IMR-90 (cell line): ENCODE measurements at regions not wholly inside any gene's neighbourhood (a gene's known extent, or its start where the extent isn't known, plus 50 kb on each side); places are given as distances from the start of the nearest gene placed in this dataset.

Experiments used
- ATAC-seq: fragments of 200-7000 bp; cut with Tn5 transposase; 2 replicates; pipeline ENCODE4 v1.9.1; 2020; ENCODE audit warnings: low read depth, mild to moderate bottlenecking, moderate library complexity
- BruUV-seq: library from RNA; stranded (reverse); fragments of 400-500 nt; replicated peaks from 2 replicates; lab custom pipeline; 2021; lab: Mats Ljungman, UMichigan
- CTCF ChIA-PET: fragments of 300-600 bp; formaldehyde crosslinking; extraction: SDS; loops from one replicate; lab custom pipeline; 2021; ENCODE audit warnings: antibody characterized with exemption; lab: Yijun Ruan, JAX
- POLR2A ChIA-PET: fragments of 300-600 bp; sonication (Branson Sonifier 250); formaldehyde crosslinking; loops from one replicate; lab custom pipeline; 2022; ENCODE audit warnings: antibody characterized with exemption; ENCODE audit not compliant: unreplicated experiment; lab: Charles Lee
- DNase-seq: peaks from one replicate; pipeline ENCODE4 v3.0.0; 2013
- H2AFZ ChIP-seq: replicated peaks from 2 replicates; pipeline ENCODE3; 2013; ENCODE audit warnings: low read length, mild to moderate bottlenecking; ENCODE audit not compliant: poor library complexity
- H2AK5ac ChIP-seq: 2 replicates; pipeline ENCODE4 v1.6.1; 2013; ENCODE audit warnings: low read depth, low read length, inconsistent platforms
- H2AK9ac ChIP-seq: replicated peaks from 2 replicates; pipeline ENCODE3; 2013; ENCODE audit warnings: mild to moderate bottlenecking, low read depth, low read length, moderate library complexity; ENCODE audit not compliant: poor library complexity
- H2BK120ac ChIP-seq: 2 replicates; pipeline ENCODE4 v1.6.1; 2013; ENCODE audit warnings: low read depth, low read length, inconsistent platforms
- H2BK15ac ChIP-seq: 3 replicates; pipeline ENCODE4 v1.6.1; 2013; ENCODE audit warnings: low read depth, low read length, inconsistent platforms
- H2BK20ac ChIP-seq: 2 replicates; pipeline ENCODE4 v1.6.1; 2013; ENCODE audit warnings: low read depth, mild to moderate bottlenecking, inconsistent platforms, low read length, moderate library complexity
- H2BK5ac ChIP-seq: 2 replicates; pipeline ENCODE4 v1.6.1; 2013; ENCODE audit warnings: mild to moderate bottlenecking, low read depth, low read length, inconsistent platforms; ENCODE audit not compliant: poor library complexity, severe bottlenecking
- H3K14ac ChIP-seq: replicated peaks from 2 replicates; pipeline ENCODE4 v1.6.1; 2013; ENCODE audit warnings: low read depth, low read length, inconsistent platforms
- H3K18ac ChIP-seq: 2 replicates; pipeline ENCODE4 v1.6.1; 2013; ENCODE audit warnings: low read depth, low read length, control low read depth
- H3K23ac ChIP-seq: 2 replicates; pipeline ENCODE4 v1.6.1; 2013; ENCODE audit warnings: low read depth, low read length, inconsistent platforms
- H3K27ac ChIP-seq: 2 replicates; pipeline ENCODE4 v1.5.1; 2013; ENCODE audit warnings: mild to moderate bottlenecking, control low read depth, low read length; ENCODE audit not compliant: insufficient read depth
- H3K27me3 ChIP-seq: 2 replicates; pipeline ENCODE4 v1.6.1; 2013; ENCODE audit warnings: low read length; ENCODE audit not compliant: control insufficient read depth, insufficient read depth
- H3K36me3 ChIP-seq: 2 replicates; pipeline ENCODE4 v1.6.1; 2013; ENCODE audit warnings: low read length, mixed read lengths; ENCODE audit not compliant: control insufficient read depth, insufficient read depth
- H3K4ac ChIP-seq: 2 replicates; pipeline ENCODE4 v1.6.1; 2013; ENCODE audit warnings: low read depth, low read length, inconsistent platforms
- H3K4me1 ChIP-seq: 2 replicates; pipeline ENCODE4 v1.6.1; 2013; ENCODE audit warnings: low read length, mixed read lengths; ENCODE audit not compliant: control insufficient read depth, insufficient read depth
- H3K4me2 ChIP-seq: 2 replicates; pipeline ENCODE4 v1.6.1; 2013; ENCODE audit warnings: low read depth, mild to moderate bottlenecking, control low read depth, low read length, moderate library complexity
- H3K4me3 ChIP-seq: 2 replicates; pipeline ENCODE4 v1.5.1; 2013; ENCODE audit warnings: low read depth, mild to moderate bottlenecking, control low read depth, low read length, moderate library complexity; ENCODE audit not compliant: insufficient read depth
- H3K56ac ChIP-seq: 2 replicates; pipeline ENCODE4 v1.6.1; 2013; ENCODE audit warnings: low read length, inconsistent platforms; ENCODE audit not compliant: insufficient read depth; ENCODE audit errors: extremely low read depth
- H3K79me1 ChIP-seq, 2 experiments: 2 replicates each; pipeline ENCODE4 v1.6.1; 2013; ENCODE audit warnings: low read length in 2 of 2, inconsistent platforms in 1 of 2, low read depth in 1 of 2
- H3K9ac ChIP-seq: 2 replicates; pipeline ENCODE4 v1.6.1; 2013; ENCODE audit warnings: low read depth, low read length, control low read depth
- H3K9me1 ChIP-seq: 2 replicates; pipeline ENCODE4 v1.6.1; 2013; ENCODE audit warnings: low read length, inconsistent platforms; ENCODE audit not compliant: insufficient read depth
- H3K9me3 ChIP-seq: 2 replicates; pipeline ENCODE4 v1.6.1; 2013; ENCODE audit warnings: low read length; ENCODE audit not compliant: control insufficient read depth, insufficient read depth
- H4K20me1 ChIP-seq: 2 replicates; pipeline ENCODE4 v1.6.1; 2013; ENCODE audit warnings: low read length, inconsistent platforms; ENCODE audit not compliant: insufficient read depth
- H4K5ac ChIP-seq: 2 replicates; pipeline ENCODE4 v1.6.1; 2013; ENCODE audit warnings: mild to moderate bottlenecking, low read depth, low read length, control low read depth
- H4K8ac ChIP-seq, 2 experiments: 2 replicates each; pipeline ENCODE4 v1.6.1; 2013; ENCODE audit warnings: low read depth in 2 of 2, low read length in 2 of 2, control low read depth in 1 of 2, inconsistent platforms in 1 of 2
- H4K91ac ChIP-seq: 2 replicates; pipeline ENCODE4 v1.6.1; 2013; ENCODE audit warnings: low read depth, low read length, inconsistent platforms; ENCODE audit not compliant: insufficient read depth
- CEBPB ChIP-seq: IDR thresholded peaks from 2 replicates; pipeline ENCODE4 v1.6.1; 2012; ENCODE audit warnings: low read depth, low read length, improper control_type of control experiment
- ELK1 ChIP-seq: fragments of 150-350 bp; IDR thresholded peaks from 2 replicates; pipeline ENCODE4 v1.6.1; 2016; ENCODE audit warnings: low read depth, mild to moderate bottlenecking, low read length, moderate library complexity, borderline replicate concordance
- WGBS, 2 experiments: methylation state at CpG; one replicate each; pipeline versions ENCODE4 v1.1.5 to v1.1.7; 2013; ENCODE audit warnings: missing lambda C conversion rate in 2 of 2; ENCODE audit not compliant: insufficient read length in 1 of 2; ENCODE audit errors: extremely low coverage in 2 of 2; 5-methylcytosine and 5-hydroxymethylcytosine counted together
- dilution Hi-C: fragments of 300-500 bp; cut with HindIII; formaldehyde crosslinking; loops from one replicate; pipeline ENCODE4 v1.14.3; 2018; ENCODE audit warnings: low sequenced_read_pairs; ENCODE audit not compliant: unreplicated experiment
- in situ Hi-C: fragments of 300-500 bp; cut with MboI; formaldehyde crosslinking; loops from 3 replicates; pipeline ENCODE4 v1.14.3; 2019; ENCODE audit warnings: low sequenced_read_pairs, inconsistent platforms, mixed read lengths
- intact Hi-C: fragments of 100-400 bp; cut with micrococcal nuclease; formaldehyde crosslinking; loops from 2 replicates; pipeline ENCODE4 v1.10.0; 2022

GRCh38 chr18:28826107-28826506, 649.2 kb upstream of the CDH2 start:
- no peak overlapping the region for H2AFZ ChIP-seq
- ChIA-PET POLR2A (no interaction called here), CTCF (no interaction called here)
- H3K23ac ChIP-seq, result no peak overlapping the region
- no peak overlapping the region for H4K5ac ChIP-seq
- in situ Hi-C loops (no loop called here), intact Hi-C loops (no loop called here), dilution Hi-C loops (no loop called here)
- no peak overlapping the region for H3K27ac ChIP-seq
- no peak overlapping the region for H2BK20ac ChIP-seq
- no peak overlapping the region for H3K4me3 ChIP-seq
- H2BK120ac ChIP-seq, result no peak overlapping the region
- BruUV-seq, result no TSS peak
- no peak overlapping the region for H3K9ac ChIP-seq
- no peak overlapping the region for H2BK5ac ChIP-seq
- no peak overlapping the region for H4K91ac ChIP-seq
- DNase-seq, result no peak
- no peak overlapping the region for H3K4ac ChIP-seq
- H3K56ac ChIP-seq, result no peak overlapping the region
- H3K79me1 ChIP-seq, result no peaks in the 10 kb centered on the region
- no peaks in the 10 kb centered on the region for H3K36me3 ChIP-seq
- H3K14ac ChIP-seq, result no peak overlapping the region
- H2AK5ac ChIP-seq, result no peak overlapping the region
- H4K8ac ChIP-seq, result no peak overlapping the region
- H3K4me1 ChIP-seq, result no peaks in the 10 kb centered on the region
- no peaks in the 10 kb centered on the region for H3K9me1 ChIP-seq
- no peak overlapping the region for H3K4me2 ChIP-seq
- no peak for ATAC-seq
- no peaks in the 10 kb centered on the region for H3K9me3 ChIP-seq
- no peak overlapping the region for H3K18ac ChIP-seq
- WGBS, 2 experiments, result no CpG with 5 or more reads among the region's 3 CpGs
- no peaks in the 10 kb centered on the region for H4K20me1 ChIP-seq
- H2BK15ac ChIP-seq, result no peak overlapping the region
- H2AK9ac ChIP-seq, result no peak overlapping the region
- H3K27me3 ChIP-seq, result no peaks in the 10 kb centered on the region
- TF ChIP-seq CEBPB (no peak), ELK1 (no peak)
